HG03439 (cell line): ENCODE measurements at regions not wholly inside any gene's neighbourhood (a gene's known extent, or its start where the extent isn't known, plus 50 kb on each side); places are given as distances from the start of the nearest gene placed in this dataset.
"Not testable (repeated sequence)": the region's sequence is repeated elsewhere in the genome, so short reads cannot be mapped to it uniquely, and the experiment has no call there.

ENCODE experiments used
- ATAC-seq: cut with Tn5 transposase; IDR thresholded peaks from one replicate; pipeline ENCODE4 v1.9.1; 2021; ENCODE audit warnings: mild to moderate bottlenecking, moderate library complexity; ENCODE audit not compliant: unreplicated experiment

DNA sequence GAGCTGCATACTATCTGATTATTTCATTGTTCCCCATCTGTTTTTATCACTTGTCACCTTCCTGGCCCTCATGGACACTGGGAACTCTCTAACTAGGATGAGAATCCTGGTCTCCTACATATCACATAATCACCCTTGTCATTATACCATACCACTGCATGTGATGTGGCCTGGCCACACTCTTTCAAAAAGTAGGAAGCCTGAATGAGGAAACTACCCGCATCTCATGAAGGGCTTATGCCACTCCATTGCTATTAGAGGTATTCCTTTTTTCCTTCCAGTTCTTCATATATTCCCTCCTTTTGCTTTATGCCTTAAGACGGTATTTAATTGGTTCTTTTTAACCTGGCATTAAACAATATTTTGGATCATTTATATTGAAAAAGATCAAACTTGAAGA is 1341.4 kb upstream of the NUDT12 start:
- ATAC-seq = no peak

DNA sequence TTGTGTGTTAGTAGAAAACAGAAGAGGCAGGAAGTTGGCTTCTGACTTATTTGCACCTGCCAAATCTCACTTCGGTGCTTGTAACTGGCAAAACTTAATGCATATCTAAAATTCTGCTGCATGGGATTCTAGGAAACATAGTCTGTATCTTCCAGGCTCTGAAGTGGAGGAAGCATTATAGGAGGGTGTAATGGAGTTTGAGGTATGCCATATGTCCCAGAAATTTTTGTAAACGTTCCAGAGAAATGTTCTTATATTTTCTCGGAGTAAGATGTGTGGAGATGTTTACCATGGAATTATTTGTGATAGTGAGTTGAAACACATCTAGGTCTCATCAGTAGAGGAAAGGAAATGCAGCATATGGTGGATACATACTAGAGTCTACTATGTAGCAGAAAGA is 1329.0 kb upstream of the NUDT12 start:
- ATAC-seq = no peak

DNA sequence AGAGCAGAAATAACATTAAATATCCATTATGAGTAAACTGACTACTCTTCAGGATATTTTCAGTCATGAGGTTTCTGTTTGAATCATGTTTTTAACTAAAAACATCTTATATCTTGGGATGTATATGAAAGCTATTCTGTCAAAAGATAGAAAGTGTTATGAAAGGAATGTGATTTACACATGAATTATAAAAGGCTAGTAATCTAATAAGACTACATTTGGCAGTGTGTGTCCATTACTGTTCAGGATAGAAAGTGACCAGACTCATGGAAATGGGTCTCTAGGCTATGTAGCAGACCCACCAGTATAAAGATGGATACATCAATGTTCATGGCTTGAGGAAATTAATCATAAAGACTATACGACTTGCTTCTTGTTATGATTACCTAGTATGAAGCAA is 1328.2 kb upstream of the NUDT12 start:
- no peak for ATAC-seq

DNA sequence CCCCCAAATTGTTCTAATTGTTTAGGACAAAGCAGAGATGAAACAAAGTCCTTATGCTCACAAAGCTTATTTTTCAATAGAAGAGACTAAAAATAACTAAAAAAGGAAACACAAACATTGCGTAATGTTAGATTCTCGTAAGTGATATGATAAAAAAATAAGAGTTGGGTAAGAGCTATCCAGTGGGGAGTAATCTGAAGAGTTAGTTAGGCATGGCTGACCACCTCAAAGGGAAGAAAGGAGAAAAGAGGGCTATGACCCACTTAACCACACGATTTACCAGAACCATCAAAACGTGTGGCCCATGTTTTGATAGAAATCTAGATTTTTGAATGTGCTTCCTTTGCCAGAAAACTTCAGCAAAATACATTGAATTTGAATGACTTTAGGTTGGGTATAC is 1296.8 kb upstream of the NUDT12 start:
- no peak for ATAC-seq

DNA sequence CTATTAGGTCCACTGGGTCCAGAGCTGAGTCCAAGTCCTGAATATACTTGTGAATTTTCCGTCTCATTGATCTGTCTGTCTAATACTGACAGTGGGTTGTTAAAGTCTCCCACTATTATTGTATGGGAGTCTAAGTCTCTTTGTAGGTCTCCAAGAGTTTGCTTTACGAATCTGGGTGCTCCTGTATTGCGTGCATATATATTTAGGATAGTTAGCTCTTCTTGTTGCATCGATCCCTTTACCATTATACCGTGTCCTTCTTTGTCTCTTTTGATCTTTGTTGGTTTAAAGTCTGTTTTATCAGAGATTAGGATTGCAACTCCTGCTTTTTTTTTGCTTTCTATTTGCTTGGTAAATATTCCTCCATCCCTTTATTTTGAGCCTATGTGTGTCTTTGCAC is 1289.5 kb upstream of the NUDT12 start:
- not testable (repeated sequence) for ATAC-seq

DNA sequence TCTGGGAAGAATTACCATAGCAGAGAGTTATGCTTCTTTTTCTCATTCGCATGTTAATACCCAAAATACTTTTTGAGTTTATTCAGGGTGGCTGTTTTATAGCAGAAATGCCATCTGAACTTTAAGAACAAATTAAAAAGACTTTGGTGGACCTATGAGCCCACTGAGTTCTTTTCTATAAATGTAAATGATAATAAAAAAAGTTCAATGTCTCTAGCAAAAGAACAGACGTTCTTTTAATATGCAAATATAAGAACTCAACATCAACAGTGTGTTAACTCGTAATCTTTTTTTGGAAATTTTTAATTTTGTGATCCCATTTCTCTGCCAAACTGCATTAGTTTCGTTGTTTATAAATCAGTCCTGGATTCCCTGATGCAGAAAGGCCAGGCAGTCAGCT is 1283.0 kb upstream of the NUDT12 start:
- no peak for ATAC-seq

DNA sequence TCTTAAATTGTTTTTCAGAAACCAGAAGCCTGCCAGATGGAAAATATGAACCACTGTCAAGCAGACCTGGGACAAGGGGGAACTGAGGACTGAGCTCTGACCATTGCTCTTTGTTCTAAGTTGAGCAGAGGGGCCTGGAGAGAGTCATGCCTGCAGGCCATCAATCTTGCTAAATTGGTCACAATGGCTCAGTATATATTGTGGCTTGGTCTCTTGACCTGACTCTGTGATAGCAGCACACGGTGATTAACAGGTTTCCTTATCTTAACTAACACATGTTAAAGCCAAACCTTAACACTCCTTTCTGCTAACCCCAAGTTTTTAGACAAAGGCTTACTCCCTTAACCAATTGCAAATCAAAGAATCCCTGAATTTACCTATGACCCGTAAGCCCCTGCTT is 1281.2 kb upstream of the NUDT12 start:
- ATAC-seq = no peak

DNA sequence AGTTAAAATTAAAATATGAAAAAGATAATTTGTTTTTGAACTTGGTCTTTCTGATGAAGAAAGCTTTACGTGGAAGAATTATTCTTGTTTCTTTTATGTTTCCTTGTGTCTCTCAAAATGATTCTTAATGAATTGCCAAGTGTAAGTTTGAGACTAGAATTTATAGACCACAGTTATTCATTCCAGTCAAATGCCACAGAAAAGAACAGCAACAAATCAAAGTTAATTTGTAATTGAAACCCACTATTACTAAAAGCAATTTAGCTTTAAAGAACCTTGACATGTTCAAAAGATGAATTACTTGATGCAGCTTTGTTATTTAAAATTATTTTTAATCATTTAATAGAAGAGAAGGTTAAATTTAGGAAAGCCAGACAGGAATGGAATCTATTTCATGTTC is 1277.7 kb upstream of the NUDT12 start:
- ATAC-seq = no peak

DNA sequence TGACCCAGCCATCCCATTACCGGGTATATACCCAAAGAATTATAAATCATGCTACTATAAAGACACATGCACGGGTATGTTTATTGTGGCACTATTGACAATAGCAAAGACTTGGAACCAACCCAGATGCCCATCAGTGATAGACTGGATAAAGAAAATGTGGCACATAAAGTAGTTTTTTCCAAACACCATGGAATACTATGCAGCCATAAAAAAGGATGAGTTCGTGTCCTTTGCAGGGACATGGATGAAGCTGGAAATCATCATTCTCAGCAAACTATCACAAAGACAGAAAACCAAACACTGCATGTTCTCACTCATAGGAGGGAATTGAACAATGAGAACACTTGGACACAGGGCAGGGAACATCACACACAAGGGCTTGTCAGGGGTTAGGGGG is 1268.9 kb upstream of the NUDT12 start:
- ATAC-seq = not testable (repeated sequence)

DNA sequence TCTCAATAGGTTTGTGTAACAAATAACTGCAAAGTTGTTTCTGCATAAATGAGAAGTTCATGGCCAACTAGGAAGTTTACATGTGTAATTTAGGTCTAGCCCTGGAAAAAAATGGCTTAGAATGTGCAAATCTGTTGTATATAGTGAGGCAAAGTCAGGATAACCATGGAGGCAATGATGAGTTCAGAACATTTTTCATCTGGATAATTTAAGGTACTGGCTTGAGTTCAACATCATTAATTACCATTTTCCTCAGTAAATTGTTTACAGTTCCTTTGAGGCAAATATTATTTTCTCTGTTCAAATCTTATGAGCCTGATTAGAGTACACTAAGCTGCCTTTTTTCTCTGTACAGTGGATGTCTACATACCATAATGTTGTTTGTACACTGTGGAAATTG is 1259.0 kb upstream of the NUDT12 start:
- ATAC-seq = no peak

DNA sequence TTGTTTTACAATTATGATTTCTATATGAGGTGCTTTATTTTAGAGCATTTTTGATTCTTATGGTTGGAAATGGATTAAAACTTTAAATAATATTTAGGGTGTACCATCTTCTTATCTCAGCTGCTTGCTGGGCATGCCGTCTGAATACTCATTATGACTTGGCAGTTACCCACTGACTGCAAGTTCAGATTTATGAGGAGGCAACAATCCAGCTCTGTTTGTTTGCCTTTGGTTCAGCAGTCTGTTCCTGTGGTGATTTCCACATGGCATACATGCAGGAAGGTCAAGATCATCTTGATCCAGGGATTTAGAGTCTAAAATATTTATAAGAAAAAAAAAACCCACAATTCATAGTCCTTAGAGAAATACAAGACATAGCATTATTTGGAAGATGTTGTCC is 1254.5 kb upstream of the NUDT12 start:
- ATAC-seq = no peak

DNA sequence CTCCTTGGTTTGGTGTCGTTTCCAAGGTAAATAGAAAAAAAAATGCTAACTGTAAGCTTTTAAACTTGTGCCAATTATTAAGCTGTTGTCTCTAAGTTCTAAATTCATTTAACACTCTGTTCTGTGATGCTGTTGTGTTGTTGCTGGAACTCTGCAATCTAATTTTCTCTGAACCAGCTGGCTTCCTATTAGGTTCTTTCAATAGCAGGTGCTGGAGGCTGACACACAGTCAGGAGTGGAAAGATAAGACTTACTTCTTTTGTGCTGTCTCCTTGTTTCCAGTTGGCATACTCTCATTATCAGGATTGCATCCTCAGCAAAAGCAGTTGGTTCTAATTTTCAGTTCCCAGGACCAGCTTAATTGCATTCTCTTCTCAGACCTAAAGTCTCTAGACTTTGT is 1252.6 kb upstream of the NUDT12 start:
- ATAC-seq = no peak

DNA sequence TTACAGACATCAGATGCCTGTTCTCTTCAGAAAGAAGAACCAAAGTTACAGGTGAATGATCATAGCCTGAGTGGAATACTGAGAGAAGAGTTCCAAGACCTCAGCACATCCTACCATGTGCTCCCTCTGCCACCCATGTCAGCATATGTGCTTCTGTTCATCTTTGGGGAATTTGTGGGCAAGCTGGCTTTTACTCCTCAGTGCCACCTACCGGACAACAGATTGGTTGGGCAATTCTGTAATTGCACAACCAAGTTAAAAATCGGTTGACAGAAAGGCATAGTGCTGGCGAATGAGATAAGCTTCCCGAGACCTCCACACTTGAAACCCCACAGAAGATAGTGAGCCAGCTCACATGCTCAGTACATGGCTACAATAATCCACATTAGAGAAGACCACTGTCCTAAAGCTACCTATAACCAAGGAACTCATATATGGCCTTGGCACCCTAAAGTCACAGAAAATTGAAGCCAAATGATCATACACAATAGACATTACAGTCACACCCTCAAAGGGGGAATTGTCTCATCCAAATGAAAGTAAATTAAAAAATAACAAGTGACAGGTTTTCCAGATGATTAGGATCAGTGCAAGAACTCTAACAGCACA is 1238.0 kb upstream of the NUDT12 start:
- ATAC-seq = no peak

DNA sequence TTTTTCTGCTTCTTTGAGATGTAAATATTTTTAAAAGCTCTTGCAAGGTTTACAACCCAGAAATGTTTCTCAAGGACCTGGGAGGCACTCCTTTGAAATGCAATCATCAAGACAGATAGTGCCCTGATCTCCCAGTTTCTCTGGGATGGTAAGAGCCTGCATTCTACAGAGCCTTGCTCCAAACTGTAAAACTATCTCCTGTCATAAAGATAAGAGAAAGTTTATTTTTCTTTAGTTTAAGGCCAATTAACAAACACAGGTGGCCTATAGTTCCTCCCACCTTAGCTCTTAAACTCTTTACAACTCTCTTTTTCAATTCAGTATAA is 1231.1 kb upstream of the NUDT12 start:
- ATAC-seq = no peak

DNA sequence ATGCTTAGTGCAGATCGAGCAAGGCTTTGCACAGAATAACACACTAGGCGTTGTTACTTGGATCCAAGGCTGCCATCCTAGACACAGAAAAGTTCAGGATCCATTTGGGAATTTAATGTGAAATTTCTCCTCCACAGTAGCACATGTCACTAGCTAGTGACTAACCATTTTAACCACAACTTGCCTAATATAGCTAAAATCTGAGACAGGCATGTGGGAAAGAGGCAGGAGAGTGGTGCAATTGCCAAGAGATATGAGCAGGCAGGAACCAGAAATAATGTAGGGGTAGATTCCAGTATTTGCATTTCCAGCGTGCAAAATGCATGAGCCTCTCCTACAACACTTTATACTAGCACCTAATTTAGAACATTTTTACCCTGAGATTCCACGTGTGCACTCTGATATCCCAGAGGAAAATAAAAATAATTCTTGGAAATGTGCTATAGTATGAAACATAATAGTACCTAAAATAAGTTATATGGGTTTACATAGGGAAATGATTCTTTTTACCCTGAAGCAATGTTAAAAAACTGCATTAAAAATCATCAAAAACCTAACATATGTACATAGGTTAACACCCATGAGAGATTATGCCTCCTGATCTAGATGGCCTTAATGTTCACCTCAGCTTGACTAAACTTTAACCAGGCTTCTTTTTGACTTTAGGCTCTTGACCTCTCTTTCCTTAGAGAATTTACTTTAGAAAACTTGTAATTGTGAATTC is 1230.6 kb upstream of the NUDT12 start:
- ATAC-seq = no peak

DNA sequence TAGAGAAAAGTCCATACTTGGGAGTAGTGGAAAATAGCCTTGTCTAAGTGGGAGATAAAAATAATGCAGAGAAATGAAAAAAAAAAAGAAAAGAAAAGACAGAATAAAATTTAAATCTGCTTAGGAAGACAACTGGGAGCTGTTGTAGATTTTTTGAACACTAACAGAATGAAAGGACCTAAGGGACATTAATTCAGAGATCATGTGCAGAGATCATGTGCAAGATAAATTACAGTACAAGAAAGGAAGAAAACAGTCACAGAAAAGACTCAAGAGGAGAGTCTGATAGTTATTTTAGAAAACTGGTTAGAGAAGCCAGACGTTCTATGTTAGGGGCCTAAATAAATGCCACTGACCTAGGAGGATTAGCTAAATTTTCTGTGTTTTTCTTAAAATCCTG is 1226.8 kb upstream of the NUDT12 start:
- no peak for ATAC-seq

DNA sequence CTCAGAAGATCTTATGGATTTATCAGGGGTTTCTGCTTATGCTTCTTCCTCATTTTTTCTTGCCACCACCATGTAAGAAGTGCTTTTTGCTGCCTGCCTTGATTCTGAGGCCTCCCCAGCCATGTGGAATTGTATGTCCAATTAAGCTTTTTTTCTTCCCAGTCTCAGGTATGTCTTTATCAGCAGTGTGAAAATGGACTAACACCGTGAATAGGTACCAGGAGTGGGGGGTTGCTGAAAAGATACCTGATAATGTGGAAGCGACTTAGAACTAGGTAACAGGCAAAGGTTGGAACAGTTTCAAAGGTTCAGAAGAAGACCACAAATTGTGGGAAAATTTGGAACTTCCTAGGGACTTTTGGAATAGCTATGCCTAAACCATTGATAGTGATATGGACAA is 1222.5 kb upstream of the NUDT12 start:
- ATAC-seq = no peak

DNA sequence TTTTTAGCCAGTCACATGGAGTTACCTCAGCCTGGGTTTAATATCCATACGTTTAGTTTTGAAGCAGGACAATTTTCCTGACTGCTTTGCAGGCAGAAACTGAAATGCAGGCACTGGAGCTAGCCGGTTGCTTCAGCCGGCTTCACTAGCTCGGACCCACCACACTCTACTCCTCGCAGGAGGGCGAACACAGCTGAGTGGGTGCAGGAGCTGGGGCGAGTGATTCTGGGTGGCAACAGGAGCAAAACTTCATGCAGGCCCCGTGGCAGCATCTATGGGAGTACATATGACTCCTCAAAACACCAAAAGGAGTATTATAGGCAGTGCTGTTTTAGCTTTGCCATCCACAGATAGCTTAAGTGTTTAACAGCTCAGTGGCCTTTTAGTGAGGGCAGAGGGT is 1211.8 kb upstream of the NUDT12 start:
- no peak for ATAC-seq

DNA sequence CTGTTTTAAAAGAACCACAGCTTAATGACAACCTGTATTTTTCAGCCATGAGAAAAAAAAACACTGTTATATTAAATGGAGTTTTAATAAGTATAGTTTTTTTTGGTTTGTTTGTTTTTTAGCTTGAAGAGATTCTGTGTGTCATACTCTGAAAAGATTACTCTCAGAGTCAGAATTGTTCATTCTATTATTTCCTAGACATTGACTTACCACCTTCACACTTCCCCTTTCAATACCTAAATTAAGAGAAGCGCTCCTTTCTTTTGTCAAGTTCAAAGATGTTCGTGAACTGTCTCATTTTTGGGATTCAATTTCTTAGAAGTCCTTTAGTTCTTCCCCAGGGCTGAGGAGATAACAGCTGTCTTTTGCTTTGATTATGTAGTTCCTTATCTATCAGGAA is 1201.6 kb upstream of the NUDT12 start:
- ATAC-seq = no peak

DNA sequence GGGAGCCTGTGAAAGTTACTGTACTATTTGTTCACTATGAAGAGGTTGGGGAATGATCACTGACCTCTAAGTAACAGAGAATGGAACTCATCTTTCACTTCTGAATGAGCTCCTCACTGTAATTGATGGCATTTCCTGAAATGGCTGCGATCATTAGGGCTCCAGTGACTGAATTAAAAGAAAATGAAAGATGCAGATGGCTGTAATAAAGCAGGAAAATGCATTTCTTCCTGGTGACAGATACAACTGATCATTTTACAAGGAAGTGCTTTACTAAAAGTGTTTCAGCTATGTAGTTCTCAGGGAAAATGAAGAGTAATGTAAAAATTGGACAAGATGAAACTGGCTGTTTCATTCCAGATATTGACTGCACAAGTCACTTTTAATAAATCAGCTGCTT is 1200.6 kb upstream of the NUDT12 start:
- no peak for ATAC-seq

DNA sequence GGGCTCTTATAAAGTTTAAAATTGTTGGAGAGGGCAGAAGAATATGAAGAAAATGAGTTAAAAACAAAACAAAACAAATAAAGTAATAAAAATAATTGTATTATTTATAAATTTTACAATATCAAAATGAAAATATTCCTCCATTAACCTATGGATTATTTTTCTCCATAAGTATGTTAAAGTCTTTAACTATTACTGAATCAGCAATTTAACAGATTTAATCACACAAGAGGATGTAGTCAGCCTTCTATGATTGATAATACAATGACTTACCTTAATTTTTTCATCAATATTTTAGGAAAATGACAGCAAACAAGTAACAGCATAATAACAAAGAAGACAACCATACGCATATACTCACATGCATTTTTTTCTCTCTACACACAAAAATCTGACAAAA is 1195.3 kb upstream of the NUDT12 start:
- no peak for ATAC-seq

DNA sequence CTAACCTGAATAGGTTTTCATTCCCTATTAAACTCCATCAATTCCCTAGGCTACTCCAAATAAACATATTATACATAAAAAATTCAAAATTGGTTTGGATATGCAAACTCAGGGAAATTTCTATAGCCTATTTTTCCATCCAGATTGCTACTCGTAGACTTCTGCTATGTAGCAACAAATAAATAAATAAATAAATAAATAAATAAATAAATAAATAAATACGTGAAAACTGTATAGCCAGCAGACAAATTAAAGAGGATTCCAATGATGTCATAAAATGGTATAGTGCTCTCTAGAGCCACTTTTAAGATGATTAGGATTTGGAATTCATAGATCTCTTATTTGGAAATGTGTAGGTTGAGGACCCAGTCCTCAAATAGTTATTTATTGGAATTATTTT is 1193.2 kb upstream of the NUDT12 start:
- ATAC-seq = no peak

DNA sequence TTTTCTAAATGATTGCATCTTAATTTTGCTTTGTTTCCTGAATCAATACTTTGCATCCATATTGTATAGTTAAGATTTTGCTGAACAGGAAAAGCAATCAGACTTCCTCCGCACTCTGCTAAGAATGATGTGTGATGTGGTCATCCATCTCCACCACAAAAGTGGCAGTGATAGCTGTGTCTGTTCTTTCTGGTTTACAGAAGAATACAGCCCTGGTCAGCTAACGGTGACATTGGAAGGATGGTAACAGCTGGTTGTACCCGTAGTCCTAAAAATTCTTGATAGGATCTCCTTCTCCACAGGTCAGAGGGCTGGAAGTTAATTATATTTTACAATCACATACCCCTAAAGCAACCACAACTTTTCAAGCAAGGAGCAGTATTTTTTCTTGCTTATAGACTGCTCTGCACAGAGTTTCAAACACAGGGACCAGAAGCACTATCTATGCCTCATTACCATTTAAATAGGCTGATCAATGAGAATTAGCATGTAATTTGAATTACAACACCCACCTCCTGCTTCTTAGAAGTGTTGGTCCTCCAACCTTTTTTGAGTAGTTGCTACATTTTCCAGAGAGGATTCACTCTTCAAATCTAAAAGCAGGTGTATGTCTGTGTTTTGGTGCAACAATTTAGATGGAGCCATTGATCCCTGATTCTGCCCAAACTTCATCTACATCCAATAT is 1191.9 kb upstream of the NUDT12 start:
- ATAC-seq = no peak
